ENCODE measurements at regions not wholly inside any gene's neighbourhood (a gene's known extent, or its start where the extent isn't known, plus 50 kb on each side); places are given as distances from the start of the nearest gene placed in this dataset.

- no peaks in the 10 kb centered on the region for H3K36me3 ChIP-seq (replicated peaks; ENCODE audit: control insufficient read depth, insufficient read depth, low read length)
- DNase-seq = no peak
- H3K4me3 ChIP-seq (ENCODE audit: insufficient read depth, low read depth, low read length) = no peak overlapping the region
- no peaks in the 10 kb centered on the region for H3K27me3 ChIP-seq (ENCODE audit: control insufficient read depth, insufficient read depth, low read length)
These were observed 278.6 kb upstream of the TMEFF2 start for GRCh38 chr2:192473331-192473730.

GRCh38 chr2:192471982-192472381 is 277.2 kb upstream of the TMEFF2 start:
- Histone ChIP-seq H3K4me3 (ENCODE audit: insufficient read depth, low read depth, low read length) (no peak overlapping the region), H3K36me3 (replicated peaks; ENCODE audit: control insufficient read depth, insufficient read depth, low read length) (no peaks in the 10 kb centered on the region), H3K27me3 (ENCODE audit: control insufficient read depth, insufficient read depth, low read length) (no peaks in the 10 kb centered on the region)
- DNase-seq = no peak

GRCh38 chr2:192469612-192470011 is 274.9 kb upstream of the TMEFF2 start:
- no peak for DNase-seq
- Histone ChIP-seq H3K36me3 (replicated peaks; ENCODE audit: control insufficient read depth, insufficient read depth, low read length) (no peaks in the 10 kb centered on the region), H3K27me3 (ENCODE audit: control insufficient read depth, insufficient read depth, low read length) (no peaks in the 10 kb centered on the region), H3K4me3 (ENCODE audit: insufficient read depth, low read depth, low read length) (no peak overlapping the region)

GRCh38 chr2:192467953-192468660 is 273.4 kb upstream of the TMEFF2 start:
- no peak overlapping the region for H3K4me3 ChIP-seq (ENCODE audit: insufficient read depth, low read depth, low read length)
- no peaks in the 10 kb centered on the region for H3K27me3 ChIP-seq (ENCODE audit: control insufficient read depth, insufficient read depth, low read length)
- no peaks in the 10 kb centered on the region for H3K36me3 ChIP-seq (replicated peaks; ENCODE audit: control insufficient read depth, insufficient read depth, low read length)
- no peak for DNase-seq

- Histone ChIP-seq H3K36me3 (replicated peaks; ENCODE audit: control insufficient read depth, insufficient read depth, low read length) (no peaks in the 10 kb centered on the region), H3K4me3 (ENCODE audit: insufficient read depth, low read depth, low read length) (no peak overlapping the region), H3K27me3 (ENCODE audit: control insufficient read depth, insufficient read depth, low read length) (no peaks in the 10 kb centered on the region)
- DNase-seq = no peak
These were observed 270.4 kb upstream of the TMEFF2 start for GRCh38 chr2:192465141-192465540.

GRCh38 chr2:192459422-192459821 is 264.7 kb upstream of the TMEFF2 start:
- DNase-seq = no peak
- H3K4me3 ChIP-seq (ENCODE audit: insufficient read depth, low read depth, low read length) = no peak overlapping the region
- no peaks in the 10 kb centered on the region for H3K36me3 ChIP-seq (replicated peaks; ENCODE audit: control insufficient read depth, insufficient read depth, low read length)
- H3K27me3 ChIP-seq (ENCODE audit: control insufficient read depth, insufficient read depth, low read length) = no peaks in the 10 kb centered on the region

- no peaks in the 10 kb centered on the region for H3K36me3 ChIP-seq (replicated peaks; ENCODE audit: control insufficient read depth, insufficient read depth, low read length)
- no peak for DNase-seq
- no peaks in the 10 kb centered on the region for H3K27me3 ChIP-seq (ENCODE audit: control insufficient read depth, insufficient read depth, low read length)
- H3K4me3 ChIP-seq (ENCODE audit: insufficient read depth, low read depth, low read length) = no peak overlapping the region
These were observed 254.1 kb upstream of the TMEFF2 start for GRCh38 chr2:192448881-192449280.

- no peak overlapping the region for H3K4me3 ChIP-seq (ENCODE audit: insufficient read depth, low read depth, low read length)
- H3K27me3 ChIP-seq (ENCODE audit: control insufficient read depth, insufficient read depth, low read length) = no peaks in the 10 kb centered on the region
- no peaks in the 10 kb centered on the region for H3K36me3 ChIP-seq (replicated peaks; ENCODE audit: control insufficient read depth, insufficient read depth, low read length)
- no peak for DNase-seq
These were observed 249.6 kb upstream of the TMEFF2 start for GRCh38 chr2:192444286-192444838.

GRCh38 chr2:192443831-192444230 is 249.1 kb upstream of the TMEFF2 start:
- Histone ChIP-seq H3K4me3 (ENCODE audit: insufficient read depth, low read depth, low read length) (no peak overlapping the region), H3K36me3 (replicated peaks; ENCODE audit: control insufficient read depth, insufficient read depth, low read length) (no peaks in the 10 kb centered on the region), H3K27me3 (ENCODE audit: control insufficient read depth, insufficient read depth, low read length) (no peaks in the 10 kb centered on the region)
- DNase-seq = no peak

- Histone ChIP-seq H3K36me3 (replicated peaks; ENCODE audit: control insufficient read depth, insufficient read depth, low read length) (no peaks in the 10 kb centered on the region), H3K27me3 (ENCODE audit: control insufficient read depth, insufficient read depth, low read length) (no peaks in the 10 kb centered on the region), H3K4me3 (ENCODE audit: insufficient read depth, low read depth, low read length) (no peak overlapping the region)
- DNase-seq = no peak
These were observed 243.5 kb upstream of the TMEFF2 start for GRCh38 chr2:192438239-192438638.

- no peaks in the 10 kb centered on the region for H3K27me3 ChIP-seq (ENCODE audit: control insufficient read depth, insufficient read depth, low read length)
- H3K4me3 ChIP-seq (ENCODE audit: insufficient read depth, low read depth, low read length) = no peak overlapping the region
- no peak for DNase-seq
- H3K36me3 ChIP-seq (replicated peaks; ENCODE audit: control insufficient read depth, insufficient read depth, low read length) = no peaks in the 10 kb centered on the region
These were observed 242.9 kb upstream of the TMEFF2 start for GRCh38 chr2:192437653-192438052.

- Histone ChIP-seq H3K36me3 (replicated peaks; ENCODE audit: control insufficient read depth, insufficient read depth, low read length) (no peaks in the 10 kb centered on the region), H3K27me3 (ENCODE audit: control insufficient read depth, insufficient read depth, low read length) (no peaks in the 10 kb centered on the region), H3K4me3 (ENCODE audit: insufficient read depth, low read depth, low read length) (no peak overlapping the region)
- DNase-seq = no peak
These were observed 229.5 kb upstream of the TMEFF2 start for GRCh38 chr2:192424243-192424642.

GRCh38 chr2:192419786-192420185 is 225.1 kb upstream of the TMEFF2 start:
- Histone ChIP-seq H3K36me3 (replicated peaks; ENCODE audit: control insufficient read depth, insufficient read depth, low read length) (no peaks in the 10 kb centered on the region), H3K4me3 (ENCODE audit: insufficient read depth, low read depth, low read length) (no peak overlapping the region), H3K27me3 (ENCODE audit: control insufficient read depth, insufficient read depth, low read length) (no peaks in the 10 kb centered on the region)
- no peak for DNase-seq

GRCh38 chr2:192416060-192416459 is 221.3 kb upstream of the TMEFF2 start:
- Histone ChIP-seq H3K36me3 (replicated peaks; ENCODE audit: control insufficient read depth, insufficient read depth, low read length) (no peaks in the 10 kb centered on the region), H3K4me3 (ENCODE audit: insufficient read depth, low read depth, low read length) (no peak overlapping the region), H3K27me3 (ENCODE audit: control insufficient read depth, insufficient read depth, low read length) (no peaks in the 10 kb centered on the region)
- no peak for DNase-seq

- H3K36me3 ChIP-seq (replicated peaks; ENCODE audit: control insufficient read depth, insufficient read depth, low read length) = no peaks in the 10 kb centered on the region
- H3K4me3 ChIP-seq (ENCODE audit: insufficient read depth, low read depth, low read length) = no peak overlapping the region
- no peaks in the 10 kb centered on the region for H3K27me3 ChIP-seq (ENCODE audit: control insufficient read depth, insufficient read depth, low read length)
- DNase-seq = no peak
These were observed 220.1 kb upstream of the TMEFF2 start for GRCh38 chr2:192414794-192415193.
